ENCODE measurements at regions not wholly inside any gene's neighbourhood (a gene's known extent, or its start where the extent isn't known, plus 50 kb on each side); places are given as distances from the start of the nearest gene placed in this dataset.

- TF ChIP-seq CTCF (IDR thresholded peaks at IDR 0.05) = no peak
- TF ChIP-seq POLR2A (IDR thresholded peaks at IDR 0.05) = no peak
- TF ChIP-seq POLR2AphosphoS5 (IDR thresholded peaks at IDR 0.05) = no peak
- no peak for TF ChIP-seq EP300 (IDR thresholded peaks at IDR 0.05; ENCODE audit: low read depth)
These were observed 273.5 kb upstream of the PLET1 start for GRCh38 chr11:112534208-112534607.

All from transverse colon (tissue), 4 donors.